ENCODE measurements at regions not wholly inside any gene's neighbourhood (a gene's known extent, or its start where the extent isn't known, plus 50 kb on each side); places are given as distances from the start of the nearest gene placed in this dataset.

DNA sequence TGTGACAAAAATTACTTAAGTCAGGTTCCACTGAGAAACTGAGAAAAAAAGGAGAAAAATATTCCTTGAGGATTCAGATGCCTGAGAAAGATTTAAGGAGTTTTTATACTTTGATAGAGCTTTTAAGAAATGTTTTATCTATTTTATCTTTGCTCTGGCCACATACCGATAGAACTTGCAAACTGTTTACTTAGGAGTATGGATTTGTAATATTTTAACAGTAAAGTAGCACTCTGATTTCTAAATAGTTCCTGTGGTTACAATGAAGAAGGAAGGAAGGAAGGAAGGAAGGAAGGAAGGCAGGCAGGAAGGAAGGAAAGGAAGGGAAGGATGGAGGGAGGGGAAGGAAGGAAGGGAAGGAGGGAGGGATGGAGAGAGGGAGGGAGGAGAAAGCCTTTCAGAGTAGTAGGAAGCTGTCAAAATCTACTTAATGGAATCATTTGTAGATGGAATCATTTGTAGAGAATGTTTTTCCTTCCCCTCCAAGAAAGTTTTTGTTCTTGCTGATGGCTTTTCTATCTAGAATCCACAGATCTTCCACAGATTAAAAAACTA, 489.0 kb upstream of the ANKRD30A start:
- no peak for DNase-seq

GRCh38 chr10:36634916-36635315, 490.5 kb upstream of the ANKRD30A start:
- no peak for DNase-seq

DNA sequence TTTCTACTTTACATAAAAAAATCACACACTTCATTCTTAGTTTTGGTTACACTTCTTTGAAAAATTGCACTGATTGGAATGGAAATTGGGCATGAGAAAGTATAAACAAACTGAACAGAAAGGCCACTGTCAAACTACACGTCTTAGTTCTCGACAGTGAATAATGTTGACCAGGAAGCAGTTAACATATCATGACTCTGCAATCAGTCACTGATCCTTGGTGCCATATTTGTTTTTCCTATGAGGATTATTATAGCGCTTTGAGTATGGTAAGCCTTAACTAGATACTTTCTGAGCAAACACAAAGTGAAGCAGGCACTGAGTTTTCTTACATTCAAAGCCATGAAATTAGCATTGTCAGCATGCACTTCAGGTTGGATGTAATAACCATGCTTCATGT, 495.1 kb upstream of the ANKRD30A start:
- no peak for DNase-seq

DNA sequence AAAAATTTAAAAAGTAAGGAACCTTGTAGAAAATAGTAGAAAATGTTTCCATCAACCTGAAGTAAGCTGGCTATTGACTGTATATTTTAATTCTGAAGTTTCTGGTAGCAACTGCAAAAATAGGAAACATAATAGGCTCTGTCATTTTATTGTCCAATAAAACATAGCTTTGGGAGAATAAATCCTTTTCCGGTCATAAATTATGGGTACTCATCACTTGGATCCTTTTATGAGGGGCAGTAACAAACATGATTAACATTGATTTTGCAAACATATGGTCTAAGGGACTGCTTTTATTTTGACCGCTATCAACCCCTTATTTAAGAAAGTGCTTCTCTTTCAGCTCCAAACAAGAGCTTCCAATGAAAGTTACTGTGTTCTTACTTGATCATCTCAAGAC, 495.9 kb upstream of the ANKRD30A start:
- DNase-seq = no peak

- no peak for DNase-seq
These were observed 500.8 kb upstream of the ANKRD30A start for GRCh38 chr10:36624551-36625100.

- no peak for DNase-seq
These were observed 504.1 kb upstream of the ANKRD30A start for GRCh38 chr10:36621346-36621745.

- no peak for DNase-seq
These were observed 513.0 kb upstream of the ANKRD30A start for GRCh38 chr10:36612436-36612835.

DNA sequence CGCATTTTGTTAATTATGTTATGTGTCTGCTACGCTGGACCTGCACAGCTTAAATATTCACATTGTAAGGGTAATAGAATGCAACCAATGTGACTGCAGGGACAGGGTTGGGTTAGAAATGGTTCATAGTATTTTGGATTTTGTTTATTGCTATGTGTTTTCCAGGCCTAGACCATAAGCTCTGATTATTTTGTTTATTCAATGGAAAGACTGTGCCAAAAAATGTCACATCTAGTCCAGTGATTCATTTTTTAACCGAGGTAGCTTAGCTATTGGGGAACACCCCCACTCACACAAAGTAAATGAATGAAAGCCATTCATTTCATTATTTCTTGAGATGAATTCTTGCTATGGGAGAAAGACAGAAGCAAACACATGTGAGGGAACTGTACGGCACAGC, 516.5 kb upstream of the ANKRD30A start:
- no peak for DNase-seq

GRCh38 chr10:36608251-36608650, 517.1 kb upstream of the ANKRD30A start:
- DNase-seq = no peak

DNA sequence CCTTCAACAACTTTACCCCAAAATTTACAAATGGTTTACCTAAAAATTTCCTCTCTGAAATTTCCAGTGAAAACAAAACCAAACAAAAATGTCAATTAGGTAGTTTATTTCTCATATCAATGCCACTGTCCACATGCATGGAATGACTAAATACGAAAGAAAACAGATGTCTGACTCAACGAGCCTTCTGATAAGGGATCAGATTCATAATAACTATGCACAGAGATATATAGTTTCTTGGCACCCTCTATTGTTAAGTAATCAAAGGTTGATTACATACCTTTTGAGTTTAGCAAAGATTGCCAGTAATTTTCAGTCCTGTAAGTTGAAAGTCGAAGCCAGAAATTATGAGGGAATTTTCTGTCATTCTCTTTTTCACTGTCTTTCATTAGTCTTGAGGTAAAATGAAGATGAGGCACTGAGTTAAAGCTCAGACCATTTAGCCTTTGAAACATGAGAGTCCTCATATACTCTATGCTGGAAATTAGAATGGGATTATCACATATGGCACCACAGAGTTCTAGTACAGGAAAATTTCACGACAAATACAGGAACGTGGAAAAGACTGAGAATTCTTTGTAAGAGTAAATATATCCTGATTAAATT, 519.1 kb upstream of the ANKRD30A start:
- DNase-seq = no peak

- DNase-seq = no peak
These were observed 521.1 kb upstream of the ANKRD30A start for GRCh38 chr10:36604316-36604715.

DNA sequence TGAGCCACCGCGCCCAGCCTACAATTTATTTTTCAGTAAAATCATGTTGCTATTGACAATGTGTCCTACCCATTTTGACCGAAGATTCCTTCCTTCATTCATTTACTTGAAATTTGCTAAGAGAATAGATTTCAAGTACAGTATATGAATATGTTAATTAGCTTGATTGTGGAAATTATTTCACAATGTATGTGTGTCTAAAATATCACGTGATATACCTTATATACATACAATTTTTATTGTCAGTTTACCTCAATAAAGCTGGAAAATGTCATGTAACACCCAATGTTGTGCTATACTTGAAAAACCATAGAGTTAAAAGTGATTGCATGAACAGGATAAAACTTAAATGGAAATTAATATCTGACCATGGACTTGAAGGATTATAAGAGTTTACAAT, 521.7 kb upstream of the ANKRD30A start:
- DNase-seq = no peak

DNA sequence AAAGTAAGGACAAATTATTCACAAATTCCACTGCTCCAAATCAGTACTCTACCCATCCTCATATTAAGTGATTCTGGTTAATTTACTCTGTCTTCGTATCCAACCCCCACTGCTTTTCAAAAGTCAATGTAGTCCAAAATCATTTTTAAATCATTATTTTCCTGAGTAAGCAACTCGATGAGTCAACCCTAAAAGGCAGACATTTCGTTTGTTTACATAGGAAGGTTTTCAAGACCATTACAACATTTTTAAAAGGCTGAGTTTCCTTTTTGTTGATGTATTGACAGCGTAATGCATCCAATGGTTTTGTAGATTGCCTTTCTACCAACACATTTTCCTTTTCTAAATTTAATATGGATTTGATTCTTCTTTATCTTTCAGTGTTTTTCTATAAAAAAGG, 523.0 kb upstream of the ANKRD30A start:
- DNase-seq = no peak

GRCh38 chr10:36597756-36598320, 527.6 kb upstream of the ANKRD30A start:
- DNase-seq = no peak

- no peak for DNase-seq
These were observed 532.4 kb upstream of the ANKRD30A start for GRCh38 chr10:36592964-36593363.

DNA sequence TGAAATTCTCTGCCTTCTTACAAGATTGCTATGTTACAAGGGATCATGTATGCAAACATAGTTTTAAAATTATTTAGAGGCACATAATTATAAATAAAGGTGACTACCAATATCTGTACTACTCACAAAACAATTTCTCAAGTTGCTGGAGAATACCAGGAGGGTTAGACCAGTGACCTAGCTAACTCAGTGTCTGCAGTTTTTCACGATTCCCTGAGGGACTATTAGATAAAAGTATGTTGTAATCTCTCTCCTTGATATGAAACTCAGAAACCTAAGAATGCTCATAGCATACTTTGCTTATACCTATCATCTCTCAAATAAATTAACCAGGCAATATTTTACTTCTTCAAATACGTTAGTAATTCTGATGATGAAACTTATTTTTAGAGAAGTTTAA, 534.0 kb upstream of the ANKRD30A start:
- DNase-seq = no peak

- no peak for DNase-seq
These were observed 541.7 kb upstream of the ANKRD30A start for GRCh38 chr10:36583690-36584089.

- DNase-seq = no peak
These were observed 544.2 kb upstream of the ANKRD30A start for GRCh38 chr10:36581237-36581636.

GRCh38 chr10:36578306-36578705, 547.1 kb upstream of the ANKRD30A start:
- no peak for DNase-seq

GRCh38 chr10:36577126-36577525, 548.3 kb upstream of the ANKRD30A start:
- DNase-seq = no peak

- no peak for DNase-seq
These were observed 551.2 kb upstream of the ANKRD30A start for GRCh38 chr10:36574207-36574606.

GRCh38 chr10:36573246-36573645, 552.2 kb upstream of the ANKRD30A start:
- no peak for DNase-seq

GRCh38 chr10:36564433-36564832, 561.0 kb upstream of the ANKRD30A start:
- DNase-seq = no peak
